Superior temporal gyrus (tissue), 1 donor: ENCODE measurements at regions not wholly inside any gene's neighbourhood (a gene's known extent, or its start where the extent isn't known, plus 50 kb on each side); places are given as distances from the start of the nearest gene placed in this dataset.

Experiments used
- DNase-seq: peaks from one replicate; pipeline ENCODE4 v3.0.0-alpha.2; 2016; ENCODE audit errors: extremely low spot score

GRCh38 chrX:46447384-46447783 lies 97.8 kb downstream of the ZNF674 start:
- no peak for DNase-seq

- peak; percentile 78 for DNase-seq
Measured at GRCh38 chrX:46446727-46447378, 98.4 kb downstream of the ZNF674 start.

- no peak for DNase-seq
Measured at GRCh38 chrX:46444011-46444410, 101.2 kb downstream of the ZNF674 start.

GRCh38 chrX:46436744-46437143 lies 108.5 kb downstream of the ZNF674 start:
- DNase-seq, result no peak

GRCh38 chrX:46433892-46434291 lies 111.3 kb downstream of the ZNF674 start:
- DNase-seq, result no peak

GRCh38 chrX:46408553-46409407 lies 136.4 kb downstream of the ZNF674 start:
- DNase-seq, result peak; percentile 83

- DNase-seq, result no peak
Measured at GRCh38 chrX:46407753-46408130, 137.5 kb downstream of the ZNF674 start.

- peak; percentile 8 for DNase-seq
Measured at GRCh38 chrX:46407036-46407752, 138.0 kb downstream of the ZNF674 start.

GRCh38 chrX:46404774-46405173 lies 140.4 kb downstream of the ZNF674 start:
- no peak for DNase-seq

- DNase-seq, result no peak
Measured at GRCh38 chrX:46400530-46401443, 144.4 kb downstream of the ZNF674 start.

GRCh38 chrX:46398874-46399273 lies 146.3 kb downstream of the ZNF674 start:
- no peak for DNase-seq

- no peak for DNase-seq
Measured at GRCh38 chrX:46398126-46398525, 147.1 kb downstream of the ZNF674 start.

GRCh38 chrX:46386511-46386910 lies 158.7 kb downstream of the ZNF674 start:
- no peak for DNase-seq

- DNase-seq, result no peak
Measured at GRCh38 chrX:46383006-46383405, 162.2 kb downstream of the ZNF674 start.

- DNase-seq, result no peak
Measured at GRCh38 chrX:46382595-46382994, 162.6 kb downstream of the ZNF674 start.

- no peak for DNase-seq
Measured at GRCh38 chrX:46381630-46382029, 163.6 kb downstream of the ZNF674 start.

GRCh38 chrX:46380148-46380752 lies 165.0 kb downstream of the ZNF674 start:
- no peak for DNase-seq

- peak; percentile 41 for DNase-seq
Measured at GRCh38 chrX:46376246-46376885, 168.9 kb downstream of the ZNF674 start.

GRCh38 chrX:46375831-46376230 lies 169.4 kb downstream of the ZNF674 start:
- DNase-seq, result no peak

GRCh38 chrX:46374371-46374770 lies 170.8 kb downstream of the ZNF674 start:
- no peak for DNase-seq

GRCh38 chrX:46367491-46367890 lies 177.7 kb downstream of the ZNF674 start:
- no peak for DNase-seq
